Astrocyte (in vitro differentiated cells and primary cell): ENCODE measurements at regions not wholly inside any gene's neighbourhood (a gene's known extent, or its start where the extent isn't known, plus 50 kb on each side); places are given as distances from the start of the nearest gene placed in this dataset.

Source experiments
- EZH2 ChIP-seq: IDR thresholded peaks from 2 replicates; pipeline ENCODE4 v1.6.1; 2012; ENCODE audit warnings: mild to moderate bottlenecking, low read length, inconsistent platforms; ENCODE audit not compliant: insufficient read depth
- TF ChIP-seq, protein P1 (sequence below): IDR thresholded peaks from 2 replicates; pipeline ENCODE4 v1.5.1; 2011; ENCODE audit warnings: low read depth, mild to moderate bottlenecking, inconsistent platforms, low read length, moderate library complexity; ENCODE audit not compliant: insufficient read depth

DNA sequence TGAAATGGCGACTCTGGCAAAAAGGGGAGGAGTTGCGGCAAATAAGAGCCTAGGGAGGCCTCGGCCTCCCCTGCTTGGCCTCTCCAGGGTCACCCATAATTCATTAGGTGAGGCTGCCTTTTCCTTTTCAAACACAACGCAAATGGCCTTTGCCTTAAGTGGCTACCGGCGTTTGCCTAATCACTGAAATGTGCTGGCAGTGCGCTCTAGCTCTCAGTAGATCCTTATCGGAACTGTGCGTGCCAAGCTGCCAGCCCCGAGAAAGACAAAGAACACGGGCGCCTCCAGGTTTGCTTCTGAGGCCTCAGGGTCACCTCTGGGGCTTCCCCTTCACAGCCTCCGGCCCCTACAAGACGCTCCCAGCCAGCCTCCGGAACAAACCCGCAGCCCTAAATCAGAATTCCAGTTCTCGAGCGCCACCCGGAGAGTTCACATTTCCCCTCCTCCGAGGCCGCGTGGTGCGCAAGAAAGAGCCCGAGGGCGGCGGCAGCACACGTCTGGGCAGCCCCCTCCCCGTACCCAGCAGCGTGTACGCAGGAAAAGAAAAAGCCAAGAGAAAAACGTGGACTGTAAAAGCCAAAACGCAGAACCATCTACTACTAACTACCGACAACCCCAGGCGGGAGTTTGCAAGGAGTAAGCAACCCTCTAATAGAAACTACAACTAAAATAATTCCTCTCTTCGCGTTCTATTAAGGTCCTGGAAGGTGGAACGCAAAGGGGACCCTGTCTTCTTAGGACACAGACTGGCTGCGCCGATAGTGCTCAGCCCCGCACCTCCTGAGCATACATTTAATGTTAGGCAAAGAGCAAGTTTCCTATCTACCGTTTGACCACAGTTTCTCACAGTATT lies 76.5 kb upstream of the BCOR start:
- TF ChIP-seq, protein P1, sequence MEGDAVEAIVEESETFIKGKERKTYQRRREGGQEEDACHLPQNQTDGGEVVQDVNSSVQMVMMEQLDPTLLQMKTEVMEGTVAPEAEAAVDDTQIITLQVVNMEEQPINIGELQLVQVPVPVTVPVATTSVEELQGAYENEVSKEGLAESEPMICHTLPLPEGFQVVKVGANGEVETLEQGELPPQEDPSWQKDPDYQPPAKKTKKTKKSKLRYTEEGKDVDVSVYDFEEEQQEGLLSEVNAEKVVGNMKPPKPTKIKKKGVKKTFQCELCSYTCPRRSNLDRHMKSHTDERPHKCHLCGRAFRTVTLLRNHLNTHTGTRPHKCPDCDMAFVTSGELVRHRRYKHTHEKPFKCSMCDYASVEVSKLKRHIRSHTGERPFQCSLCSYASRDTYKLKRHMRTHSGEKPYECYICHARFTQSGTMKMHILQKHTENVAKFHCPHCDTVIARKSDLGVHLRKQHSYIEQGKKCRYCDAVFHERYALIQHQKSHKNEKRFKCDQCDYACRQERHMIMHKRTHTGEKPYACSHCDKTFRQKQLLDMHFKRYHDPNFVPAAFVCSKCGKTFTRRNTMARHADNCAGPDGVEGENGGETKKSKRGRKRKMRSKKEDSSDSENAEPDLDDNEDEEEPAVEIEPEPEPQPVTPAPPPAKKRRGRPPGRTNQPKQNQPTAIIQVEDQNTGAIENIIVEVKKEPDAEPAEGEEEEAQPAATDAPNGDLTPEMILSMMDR = no peak
- no peak for TF ChIP-seq EZH2
